ENCODE measurements at regions not wholly inside any gene's neighbourhood (a gene's known extent, or its start where the extent isn't known, plus 50 kb on each side); places are given as distances from the start of the nearest gene placed in this dataset.

DNA sequence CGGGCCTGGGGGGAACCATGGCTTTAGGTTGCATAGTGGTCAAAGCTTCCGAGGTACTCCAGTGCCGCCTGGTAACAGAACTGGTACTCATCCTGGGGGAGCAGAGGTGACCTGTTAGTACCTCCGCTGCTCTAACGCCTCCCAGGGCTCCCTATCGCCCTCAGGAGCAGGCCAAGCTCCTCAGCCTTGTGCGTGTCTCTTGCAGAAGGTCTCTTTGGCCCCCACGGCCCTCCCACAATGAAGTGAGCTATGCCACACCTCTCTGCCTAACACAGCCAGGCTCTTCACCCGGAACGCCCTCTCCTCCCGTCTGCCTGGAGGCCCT is 133.9 kb downstream of the PTPRS start:
- TF ChIP-seq, protein P1, sequence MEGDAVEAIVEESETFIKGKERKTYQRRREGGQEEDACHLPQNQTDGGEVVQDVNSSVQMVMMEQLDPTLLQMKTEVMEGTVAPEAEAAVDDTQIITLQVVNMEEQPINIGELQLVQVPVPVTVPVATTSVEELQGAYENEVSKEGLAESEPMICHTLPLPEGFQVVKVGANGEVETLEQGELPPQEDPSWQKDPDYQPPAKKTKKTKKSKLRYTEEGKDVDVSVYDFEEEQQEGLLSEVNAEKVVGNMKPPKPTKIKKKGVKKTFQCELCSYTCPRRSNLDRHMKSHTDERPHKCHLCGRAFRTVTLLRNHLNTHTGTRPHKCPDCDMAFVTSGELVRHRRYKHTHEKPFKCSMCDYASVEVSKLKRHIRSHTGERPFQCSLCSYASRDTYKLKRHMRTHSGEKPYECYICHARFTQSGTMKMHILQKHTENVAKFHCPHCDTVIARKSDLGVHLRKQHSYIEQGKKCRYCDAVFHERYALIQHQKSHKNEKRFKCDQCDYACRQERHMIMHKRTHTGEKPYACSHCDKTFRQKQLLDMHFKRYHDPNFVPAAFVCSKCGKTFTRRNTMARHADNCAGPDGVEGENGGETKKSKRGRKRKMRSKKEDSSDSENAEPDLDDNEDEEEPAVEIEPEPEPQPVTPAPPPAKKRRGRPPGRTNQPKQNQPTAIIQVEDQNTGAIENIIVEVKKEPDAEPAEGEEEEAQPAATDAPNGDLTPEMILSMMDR (conservative IDR thresholded peaks at IDR 0.05) = no peak
- no peak for TF ChIP-seq ZFX (IDR thresholded peaks at IDR 0.05)
- no peak overlapping the region for H3K27ac ChIP-seq

DNA sequence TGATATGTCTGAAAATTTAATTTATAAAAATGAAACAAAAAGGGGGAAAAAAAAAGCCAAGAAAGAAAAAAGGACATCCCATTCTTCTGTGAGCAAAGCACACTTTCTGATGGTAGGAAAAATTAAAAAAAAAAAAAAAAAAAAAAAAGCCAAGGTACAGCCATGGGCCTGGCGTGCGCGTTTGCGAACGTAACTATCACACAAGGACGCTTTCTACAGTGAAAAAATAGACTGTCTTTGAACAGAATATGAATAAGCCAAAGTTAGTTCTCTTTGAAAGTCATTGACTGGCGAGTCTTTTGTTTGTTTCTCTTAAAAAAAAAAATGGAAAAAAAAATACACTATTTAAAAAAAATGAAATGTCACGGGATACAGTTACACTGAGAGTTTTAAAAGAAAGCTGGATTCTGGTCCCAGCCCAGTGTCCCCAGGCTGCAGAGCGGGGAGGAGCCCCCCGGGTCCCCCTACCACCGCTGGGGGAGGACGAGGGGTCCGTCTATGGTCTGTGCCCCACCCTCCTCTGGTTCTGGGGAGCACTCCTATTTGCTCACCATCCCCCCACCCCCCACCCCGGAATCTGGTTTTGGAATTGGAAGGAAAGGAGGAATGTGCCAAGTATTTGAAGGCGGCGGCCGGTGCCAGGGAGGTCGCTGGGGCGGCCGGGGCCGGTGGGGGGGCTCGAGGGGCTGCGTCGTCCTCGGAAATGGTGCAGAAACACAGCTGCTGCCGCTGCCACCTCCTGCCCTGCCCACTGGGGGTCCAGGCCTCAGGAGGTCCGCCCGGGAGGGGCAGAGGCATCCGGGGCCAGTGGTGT is 134.5 kb downstream of the PTPRS start:
- TF ChIP-seq, protein P1 (conservative IDR thresholded peaks at IDR 0.05) = no peak
- TF ChIP-seq ZFX (IDR thresholded peaks at IDR 0.05) = no peak
- no peak overlapping the region for H3K27ac ChIP-seq

DNA sequence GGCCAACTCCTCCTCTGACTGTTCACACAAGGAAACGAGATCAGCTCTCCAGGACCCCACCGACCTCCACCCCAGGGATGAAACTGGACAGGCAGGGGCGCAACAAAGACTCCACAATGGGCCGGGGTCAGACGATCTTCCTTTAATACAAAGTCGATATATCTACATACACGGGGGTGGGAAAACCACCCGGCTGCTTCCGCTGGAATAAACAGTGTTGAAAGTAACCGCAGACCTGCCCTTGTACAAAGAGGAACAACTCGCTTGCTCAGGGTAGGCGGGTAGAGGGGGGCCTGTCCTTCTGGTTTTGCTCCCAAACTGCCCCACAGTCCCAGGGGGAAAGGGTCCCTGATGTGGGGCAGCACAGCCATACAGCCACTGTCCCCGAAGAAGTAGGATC is 135.2 kb downstream of the PTPRS start:
- H3K27ac ChIP-seq = no peak overlapping the region
- TF ChIP-seq, protein P1 (conservative IDR thresholded peaks at IDR 0.05) = no peak
- no peak for TF ChIP-seq ZFX (IDR thresholded peaks at IDR 0.05)

DNA sequence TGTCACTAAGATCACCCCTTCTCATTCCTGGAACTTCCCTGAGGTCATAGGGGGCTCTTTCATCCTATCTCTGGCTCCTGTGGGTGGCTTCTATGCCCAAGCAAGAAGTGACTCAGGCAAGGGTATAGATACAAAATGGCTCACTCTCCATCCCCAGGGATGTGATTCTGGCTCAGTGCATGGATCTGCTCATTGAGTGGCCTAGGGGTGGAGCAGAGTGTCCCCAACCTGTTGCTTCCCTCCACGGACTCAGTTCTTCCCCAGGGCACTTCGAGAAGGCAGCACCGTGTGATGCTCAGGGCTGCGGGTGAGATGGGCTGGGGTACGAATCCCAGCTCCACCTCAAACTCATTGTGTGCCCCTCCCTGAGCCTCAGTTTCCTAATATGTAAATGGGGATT is 136.4 kb downstream of the PTPRS start:
- no peak for TF ChIP-seq ZFX (IDR thresholded peaks at IDR 0.05)
- TF ChIP-seq, protein P1 (conservative IDR thresholded peaks at IDR 0.05) = no peak
- no peak overlapping the region for H3K27ac ChIP-seq

All from C4-2B (cell line).